ENCODE measurements at regions not wholly inside any gene's neighbourhood (a gene's known extent, or its start where the extent isn't known, plus 50 kb on each side); places are given as distances from the start of the nearest gene placed in this dataset.
"Not testable (repeated sequence)": the region's sequence is repeated elsewhere in the genome, so short reads cannot be mapped to it uniquely, and the experiment has no call there.

- Mint-ChIP-seq H3K9me3 (peaks cover 2% of the 10 kb centered on the region), H3K27ac (no peak overlapping the region), H3K4me3 (no peak overlapping the region), H3K27me3 (no peaks in the 10 kb centered on the region), H3K4me1 (peaks cover 7% of the 10 kb centered on the region), H3K36me3 (no peaks in the 10 kb centered on the region)
- no peak for DNase-seq
Measured at GRCh38 chr6:141539617-141540016, 593.1 kb upstream of the GJE1 start.

GRCh38 chr6:141532211-141532610, 600.5 kb upstream of the GJE1 start:
- peaks cover 2% of the 10 kb centered on the region for H3K9me3 Mint-ChIP-seq
- no peak overlapping the region for H3K4me3 Mint-ChIP-seq
- no peak for DNase-seq
- H3K27me3 Mint-ChIP-seq: no peaks in the 10 kb centered on the region
- H3K4me1 Mint-ChIP-seq: no peaks in the 10 kb centered on the region
- no peak overlapping the region for H3K27ac Mint-ChIP-seq
- H3K36me3 Mint-ChIP-seq: no peaks in the 10 kb centered on the region

GRCh38 chr6:141531040-141531439, 601.7 kb upstream of the GJE1 start:
- no peaks in the 10 kb centered on the region for H3K27me3 Mint-ChIP-seq
- DNase-seq: no peak
- no peak overlapping the region for H3K27ac Mint-ChIP-seq
- no peak overlapping the region for H3K4me3 Mint-ChIP-seq
- H3K4me1 Mint-ChIP-seq: no peaks in the 10 kb centered on the region
- H3K9me3 Mint-ChIP-seq: peaks cover 2% of the 10 kb centered on the region
- H3K36me3 Mint-ChIP-seq: no peaks in the 10 kb centered on the region

- no peaks in the 10 kb centered on the region for H3K4me1 Mint-ChIP-seq
- no peak overlapping the region for H3K27ac Mint-ChIP-seq
- H3K27me3 Mint-ChIP-seq: no peaks in the 10 kb centered on the region
- no peaks in the 10 kb centered on the region for H3K36me3 Mint-ChIP-seq
- no peak overlapping the region for H3K4me3 Mint-ChIP-seq
- H3K9me3 Mint-ChIP-seq: peaks cover 2% of the 10 kb centered on the region
- no peak for DNase-seq
Measured at GRCh38 chr6:141528596-141528995, 604.1 kb upstream of the GJE1 start.

GRCh38 chr6:141526985-141527384, 605.7 kb upstream of the GJE1 start:
- no peaks in the 10 kb centered on the region for H3K27me3 Mint-ChIP-seq
- no peak for DNase-seq
- H3K4me3 Mint-ChIP-seq: no peak overlapping the region
- peaks cover 2% of the 10 kb centered on the region for H3K9me3 Mint-ChIP-seq
- no peaks in the 10 kb centered on the region for H3K4me1 Mint-ChIP-seq
- no peak overlapping the region for H3K27ac Mint-ChIP-seq
- no peaks in the 10 kb centered on the region for H3K36me3 Mint-ChIP-seq

- no peak for DNase-seq
- H3K4me1 Mint-ChIP-seq: peaks cover 6% of the 10 kb centered on the region
- no peaks in the 10 kb centered on the region for H3K36me3 Mint-ChIP-seq
- no peak overlapping the region for H3K4me3 Mint-ChIP-seq
- no peak overlapping the region for H3K27ac Mint-ChIP-seq
- H3K9me3 Mint-ChIP-seq: no peaks in the 10 kb centered on the region
- H3K27me3 Mint-ChIP-seq: no peaks in the 10 kb centered on the region
Measured at GRCh38 chr6:141521440-141521839, 611.3 kb upstream of the GJE1 start.

GRCh38 chr6:141513830-141514229, 618.9 kb upstream of the GJE1 start:
- no peak for DNase-seq
- Mint-ChIP-seq H3K27ac (peak overlapping the region; percentile 39), H3K36me3 (no peaks in the 10 kb centered on the region), H3K27me3 (no peaks in the 10 kb centered on the region), H3K4me3 (no peak overlapping the region), H3K9me3 (peaks cover 1% of the 10 kb centered on the region), H3K4me1 (peaks cover 13% of the 10 kb centered on the region)

- no peak for DNase-seq
- peaks cover 9% of the 10 kb centered on the region for H3K9me3 Mint-ChIP-seq
- no peak overlapping the region for H3K4me3 Mint-ChIP-seq
- peaks cover 9% of the 10 kb centered on the region for H3K4me1 Mint-ChIP-seq
- no peak overlapping the region for H3K27ac Mint-ChIP-seq
- peaks cover 5% of the 10 kb centered on the region for H3K36me3 Mint-ChIP-seq
- H3K27me3 Mint-ChIP-seq: no peaks in the 10 kb centered on the region
Measured at GRCh38 chr6:141510803-141511202, 621.9 kb upstream of the GJE1 start.

- H3K4me3 Mint-ChIP-seq, H3K4me1 Mint-ChIP-seq, H3K27me3 Mint-ChIP-seq, DNase-seq, H3K27ac Mint-ChIP-seq: not testable (repeated sequence)
- H3K9me3 Mint-ChIP-seq: peaks cover 20% of the 10 kb centered on the region
- peaks cover 13% of the 10 kb centered on the region for H3K36me3 Mint-ChIP-seq
Measured at GRCh38 chr6:141506062-141506461, 626.7 kb upstream of the GJE1 start.

GRCh38 chr6:141504318-141504717, 628.4 kb upstream of the GJE1 start:
- not testable (repeated sequence) for DNase-seq, H3K27me3 Mint-ChIP-seq, H3K4me1 Mint-ChIP-seq, H3K27ac Mint-ChIP-seq, H3K4me3 Mint-ChIP-seq
- peaks cover 20% of the 10 kb centered on the region for H3K9me3 Mint-ChIP-seq
- H3K36me3 Mint-ChIP-seq: peaks cover 13% of the 10 kb centered on the region

- H3K36me3 Mint-ChIP-seq: peaks cover 13% of the 10 kb centered on the region
- H3K4me3 Mint-ChIP-seq: no peak overlapping the region
Measured at GRCh38 chr6:141501616-141502015, 631.1 kb upstream of the GJE1 start.

GRCh38 chr6:141498977-141499376, 633.7 kb upstream of the GJE1 start:
- Mint-ChIP-seq H3K4me1 (no peaks in the 10 kb centered on the region), H3K27ac (no peak overlapping the region), H3K4me3 (no peak overlapping the region), H3K9me3 (no peaks in the 10 kb centered on the region), H3K36me3 (no peaks in the 10 kb centered on the region), H3K27me3 (no peaks in the 10 kb centered on the region)
- no peak for DNase-seq

More at GRCh38 chr6:141501616-141502015, 631.1 kb upstream of the GJE1 start:
- Mint-ChIP-seq H3K27me3 (no peaks in the 10 kb centered on the region), H3K4me1 (no peaks in the 10 kb centered on the region), H3K9me3 (peaks cover 17% of the 10 kb centered on the region), H3K27ac (no peak overlapping the region)
- no peak for DNase-seq

GRCh38 chr6:141492521-141493284, 640.0 kb upstream of the GJE1 start:
- Mint-ChIP-seq H3K36me3 (no peaks in the 10 kb centered on the region), H3K4me1 (peaks cover 5% of the 10 kb centered on the region), H3K4me3 (no peak overlapping the region), H3K27me3 (no peaks in the 10 kb centered on the region), H3K27ac (no peak overlapping the region), H3K9me3 (peaks cover 3% of the 10 kb centered on the region)
- DNase-seq: no peak

GRCh38 chr6:141491684-141492083, 641.0 kb upstream of the GJE1 start:
- no peak overlapping the region for H3K27ac Mint-ChIP-seq
- no peaks in the 10 kb centered on the region for H3K36me3 Mint-ChIP-seq
- DNase-seq: no peak
- no peaks in the 10 kb centered on the region for H3K27me3 Mint-ChIP-seq
- H3K9me3 Mint-ChIP-seq: peaks cover 3% of the 10 kb centered on the region
- H3K4me3 Mint-ChIP-seq: no peak overlapping the region
- H3K4me1 Mint-ChIP-seq: peaks cover 7% of the 10 kb centered on the region

GRCh38 chr6:141490982-141491381, 641.7 kb upstream of the GJE1 start:
- no peaks in the 10 kb centered on the region for H3K36me3 Mint-ChIP-seq
- peaks cover 3% of the 10 kb centered on the region for H3K9me3 Mint-ChIP-seq
- no peak for DNase-seq
- H3K27me3 Mint-ChIP-seq: no peaks in the 10 kb centered on the region
- no peak overlapping the region for H3K27ac Mint-ChIP-seq
- H3K4me3 Mint-ChIP-seq: no peak overlapping the region
- peaks cover 7% of the 10 kb centered on the region for H3K4me1 Mint-ChIP-seq

GRCh38 chr6:141488488-141488887, 644.2 kb upstream of the GJE1 start:
- peaks cover 22% of the 10 kb centered on the region for H3K4me1 Mint-ChIP-seq
- H3K36me3 Mint-ChIP-seq: peaks cover 4% of the 10 kb centered on the region
- H3K27me3 Mint-ChIP-seq: no peaks in the 10 kb centered on the region
- DNase-seq: no peak
- no peak overlapping the region for H3K4me3 Mint-ChIP-seq
- no peak overlapping the region for H3K27ac Mint-ChIP-seq
- peaks cover 4% of the 10 kb centered on the region for H3K9me3 Mint-ChIP-seq
